Left ventricle myocardium superior (tissue), 1 donor: ENCODE measurements at regions not wholly inside any gene's neighbourhood (a gene's known extent, or its start where the extent isn't known, plus 50 kb on each side); places are given as distances from the start of the nearest gene placed in this dataset.
A peak's percentile ranks its signal among the peaks of the same experiment; 100 is the strongest.
"Not testable (repeated sequence)": the region's sequence is repeated elsewhere in the genome, so short reads cannot be mapped to it uniquely, and the experiment has no call there.

Experiments used
- ATAC-seq: fragments of 200-7000 bp; cut with Tn5 transposase; one replicate; pipeline ENCODE4 v1.9.1; 2020; ENCODE audit warnings: mild to moderate bottlenecking, moderate library complexity
- DNase-seq: peaks from one replicate; pipeline ENCODE4 v3.0.0-alpha.2; 2020
- intact Hi-C: fragments of 100-400 bp; cut with micrococcal nuclease; formaldehyde crosslinking; loops from one replicate; pipeline ENCODE4 v1.11.0; 2022
- donor health status: DM: no; HTN: yes; CAD: no; lungs with severe emphysema.

- intact Hi-C loops = no loop called here
- DNase-seq (no peak), ATAC-seq (no peak)
These were observed 50.3 kb upstream of the CABCOCO1 start for GRCh38 chr10:61612450-61612849.

- intact Hi-C loops = no loop called here
- DNase-seq = peak; percentile 26
- ATAC-seq = no peak
These were observed 50.7 kb upstream of the CABCOCO1 start for GRCh38 chr10:61612009-61612408.

- ATAC-seq (no peak), DNase-seq (no peak)
- intact Hi-C loops = no loop called here
These were observed 53.0 kb upstream of the CABCOCO1 start for GRCh38 chr10:61609701-61610100.

- intact Hi-C loops = no loop called here
- DNase-seq (no peak), ATAC-seq (no peak)
These were observed 54.3 kb upstream of the CABCOCO1 start for GRCh38 chr10:61608255-61609033.

- intact Hi-C loops = no loop called here
- no peak for DNase-seq
- ATAC-seq = no peak
These were observed 55.5 kb upstream of the CABCOCO1 start for GRCh38 chr10:61606959-61607907.

- intact Hi-C loops = no loop called here
- ATAC-seq (no peak), DNase-seq (no peak)
These were observed 57.5 kb upstream of the CABCOCO1 start for GRCh38 chr10:61605221-61605620.

GRCh38 chr10:61600399-61600798 is 62.3 kb upstream of the CABCOCO1 start:
- ATAC-seq (no peak), DNase-seq (no peak)
- intact Hi-C loops = no loop called here

GRCh38 chr10:61594430-61594829 is 68.3 kb upstream of the CABCOCO1 start:
- ATAC-seq = no peak
- intact Hi-C loops = no loop called here
- no peak for DNase-seq

GRCh38 chr10:61592581-61592980 is 70.1 kb upstream of the CABCOCO1 start:
- intact Hi-C loops = no loop called here
- ATAC-seq (no peak), DNase-seq (no peak)

GRCh38 chr10:61589547-61590243 is 73.0 kb upstream of the CABCOCO1 start:
- DNase-seq (no peak), ATAC-seq (no peak)
- intact Hi-C loops = no loop called here

GRCh38 chr10:61588770-61589211 is 73.9 kb upstream of the CABCOCO1 start:
- intact Hi-C loops = no loop called here
- ATAC-seq (no peak), DNase-seq (no peak)

- intact Hi-C loops = no loop called here
- no peak for ATAC-seq
- DNase-seq = no peak
These were observed 75.9 kb upstream of the CABCOCO1 start for GRCh38 chr10:61586829-61587228.

- intact Hi-C loops = no loop called here
- no peak for ATAC-seq
- DNase-seq = no peak
These were observed 82.1 kb upstream of the CABCOCO1 start for GRCh38 chr10:61580608-61581007.

- ATAC-seq, intact Hi-C loops, DNase-seq: not testable (repeated sequence)
These were observed 92.5 kb upstream of the CABCOCO1 start for GRCh38 chr10:61570204-61570603.

GRCh38 chr10:61567729-61568128 is 95.0 kb upstream of the CABCOCO1 start:
- intact Hi-C loops = no loop called here

GRCh38 chr10:61565819-61566560 is 96.7 kb upstream of the CABCOCO1 start:
- DNase-seq = no peak
- intact Hi-C loops = no loop called here
- ATAC-seq = no peak

More at GRCh38 chr10:61567729-61568128, 95.0 kb upstream of the CABCOCO1 start:
- ATAC-seq = no peak
- no peak for DNase-seq

- no peak for DNase-seq
- no peak for ATAC-seq
- intact Hi-C loops = no loop called here
These were observed 98.3 kb upstream of the CABCOCO1 start for GRCh38 chr10:61564444-61564843.

GRCh38 chr10:61559615-61560014 is 103.1 kb upstream of the CABCOCO1 start:
- no peak for ATAC-seq
- intact Hi-C loops = no loop called here
- DNase-seq = no peak

- intact Hi-C loops = no loop called here
- ATAC-seq (no peak), DNase-seq (no peak)
These were observed 104.5 kb upstream of the CABCOCO1 start for GRCh38 chr10:61558188-61558587.
